C4-2B (cell line): ENCODE measurements at regions not wholly inside any gene's neighbourhood (a gene's known extent, or its start where the extent isn't known, plus 50 kb on each side); places are given as distances from the start of the nearest gene placed in this dataset.
"Not testable (repeated sequence)": the region's sequence is repeated elsewhere in the genome, so short reads cannot be mapped to it uniquely, and the experiment has no call there.

Experiments used
- CTCF ChIP-seq: fragments of 450-650 bp; conservative IDR thresholded peaks from 2 replicates; pipeline ENCODE4 v1.5.1; 2017; ENCODE audit warnings: mild to moderate bottlenecking
- ZFX ChIP-seq: fragments of 450-650 bp; IDR thresholded peaks from 2 replicates; pipeline ENCODE4 v1.6.1; 2017

GRCh38 chr20:25898663-25899062 is 202.0 kb upstream of the ZNF337 start:
- not testable (repeated sequence) for TF ChIP-seq CTCF, ZFX
